Activated T-cell treated with anti-CD3 and anti-CD28 coated beads, Interleukin-2, amount 50 U/mL, for 24 hours (primary cell): ENCODE measurements at regions not wholly inside any gene's neighbourhood (a gene's known extent, or its start where the extent isn't known, plus 50 kb on each side); places are given as distances from the start of the nearest gene placed in this dataset.
"Not testable (repeated sequence)": the region's sequence is repeated elsewhere in the genome, so short reads cannot be mapped to it uniquely, and the experiment has no call there.

Source experiments
- DNase-seq: peaks from one replicate; pipeline ENCODE4 v3.0.0-alpha.2; 2020
- H3K27ac Mint-ChIP-seq: 2 replicates; pipeline ENCODE4 v1.8.0; 2020; ENCODE audit warnings: mild to moderate bottlenecking, mixed read lengths
- H3K27me3 Mint-ChIP-seq: 2 replicates; pipeline ENCODE4 v1.8.0; 2020; ENCODE audit warnings: mixed read lengths
- H3K36me3 Mint-ChIP-seq: 2 replicates; pipeline ENCODE4 v1.8.0; 2020; ENCODE audit warnings: low read depth, mixed read lengths
- H3K4me1 Mint-ChIP-seq: 2 replicates; pipeline ENCODE4 v1.8.0; 2020; ENCODE audit warnings: low read depth, mixed read lengths
- H3K4me3 Mint-ChIP-seq: 2 replicates; pipeline ENCODE4 v1.8.0; 2020; ENCODE audit warnings: mild to moderate bottlenecking, moderate library complexity, mixed read lengths
- H3K9me3 Mint-ChIP-seq: 2 replicates; pipeline ENCODE4 v1.8.0; 2020; ENCODE audit warnings: mixed read lengths

GRCh38 chr1:228611707-228612106 lies 123.6 kb upstream of the RHOU start:
- H3K27me3 Mint-ChIP-seq, H3K4me3 Mint-ChIP-seq, DNase-seq, H3K36me3 Mint-ChIP-seq, H3K4me1 Mint-ChIP-seq, H3K27ac Mint-ChIP-seq, H3K9me3 Mint-ChIP-seq: not testable (repeated sequence)

- H3K36me3 Mint-ChIP-seq, H3K4me3 Mint-ChIP-seq, DNase-seq, H3K27ac Mint-ChIP-seq, H3K27me3 Mint-ChIP-seq, H3K4me1 Mint-ChIP-seq, H3K9me3 Mint-ChIP-seq: not testable (repeated sequence)
These were observed 113.1 kb upstream of the RHOU start for GRCh38 chr1:228622002-228622716.

- H3K4me3 Mint-ChIP-seq, H3K27ac Mint-ChIP-seq, H3K27me3 Mint-ChIP-seq: not testable (repeated sequence)
These were observed 108.8 kb upstream of the RHOU start for GRCh38 chr1:228626481-228626880.

GRCh38 chr1:228632858-228633257 lies 102.4 kb upstream of the RHOU start:
- H3K4me3 Mint-ChIP-seq, DNase-seq, H3K27ac Mint-ChIP-seq, H3K4me1 Mint-ChIP-seq, H3K9me3 Mint-ChIP-seq, H3K27me3 Mint-ChIP-seq, H3K36me3 Mint-ChIP-seq: not testable (repeated sequence)

More at GRCh38 chr1:228626481-228626880, 108.8 kb upstream of the RHOU start:
- H3K36me3 Mint-ChIP-seq, H3K4me1 Mint-ChIP-seq, H3K9me3 Mint-ChIP-seq, DNase-seq: not testable (repeated sequence)

- peak; percentile 81 for DNase-seq
- H3K27me3 Mint-ChIP-seq, H3K4me1 Mint-ChIP-seq, H3K9me3 Mint-ChIP-seq, H3K4me3 Mint-ChIP-seq, H3K27ac Mint-ChIP-seq, H3K36me3 Mint-ChIP-seq: not testable (repeated sequence)
These were observed 100.0 kb upstream of the RHOU start for GRCh38 chr1:228635304-228635703.

GRCh38 chr1:228637529-228637928 lies 97.8 kb upstream of the RHOU start:
- H3K4me3 Mint-ChIP-seq, H3K36me3 Mint-ChIP-seq, H3K4me1 Mint-ChIP-seq, H3K27me3 Mint-ChIP-seq, H3K27ac Mint-ChIP-seq, DNase-seq, H3K9me3 Mint-ChIP-seq: not testable (repeated sequence)

GRCh38 chr1:228646717-228647522 lies 88.4 kb upstream of the RHOU start:
- Mint-ChIP-seq H3K4me3 (peak overlapping the region; percentile 76), H3K27me3 (peaks cover 53% of the 10 kb centered on the region), H3K4me1 (peaks cover 30% of the 10 kb centered on the region), H3K27ac (peak overlapping the region; percentile 31), H3K9me3 (no peaks in the 10 kb centered on the region), H3K36me3 (no peaks in the 10 kb centered on the region)
- peak; percentile 69 for DNase-seq

- H3K4me3 Mint-ChIP-seq: peak overlapping the region; percentile 76
- H3K36me3 Mint-ChIP-seq: no peaks in the 10 kb centered on the region
- H3K27ac Mint-ChIP-seq: no peak overlapping the region
- peaks cover 57% of the 10 kb centered on the region for H3K27me3 Mint-ChIP-seq
- H3K4me1 Mint-ChIP-seq: peaks cover 30% of the 10 kb centered on the region
- H3K9me3 Mint-ChIP-seq: no peaks in the 10 kb centered on the region
- peak; percentile 50 for DNase-seq
These were observed 87.5 kb upstream of the RHOU start for GRCh38 chr1:228647523-228648444.

- Mint-ChIP-seq H3K27ac (no peak overlapping the region), H3K4me1 (peaks cover 30% of the 10 kb centered on the region), H3K36me3 (no peaks in the 10 kb centered on the region), H3K27me3 (peaks cover 63% of the 10 kb centered on the region), H3K4me3 (peak overlapping the region; percentile 76), H3K9me3 (no peaks in the 10 kb centered on the region)
- no peak for DNase-seq
These were observed 86.5 kb upstream of the RHOU start for GRCh38 chr1:228648647-228649383.

GRCh38 chr1:228650141-228650540 lies 85.1 kb upstream of the RHOU start:
- H3K36me3 Mint-ChIP-seq: no peaks in the 10 kb centered on the region
- H3K4me3 Mint-ChIP-seq: no peak overlapping the region

GRCh38 chr1:228650946-228651345 lies 84.3 kb upstream of the RHOU start:
- peaks cover 76% of the 10 kb centered on the region for H3K27me3 Mint-ChIP-seq
- DNase-seq: no peak
- no peaks in the 10 kb centered on the region for H3K36me3 Mint-ChIP-seq
- no peak overlapping the region for H3K27ac Mint-ChIP-seq
- H3K4me1 Mint-ChIP-seq: peaks cover 30% of the 10 kb centered on the region
- H3K9me3 Mint-ChIP-seq: no peaks in the 10 kb centered on the region
- no peak overlapping the region for H3K4me3 Mint-ChIP-seq

More at GRCh38 chr1:228650141-228650540, 85.1 kb upstream of the RHOU start:
- no peak for DNase-seq
- Mint-ChIP-seq H3K4me1 (peaks cover 30% of the 10 kb centered on the region), H3K27ac (no peak overlapping the region), H3K9me3 (no peaks in the 10 kb centered on the region), H3K27me3 (peaks cover 70% of the 10 kb centered on the region)

- peaks cover 74% of the 10 kb centered on the region for H3K27me3 Mint-ChIP-seq
- no peak overlapping the region for H3K4me3 Mint-ChIP-seq
These were observed 83.2 kb upstream of the RHOU start for GRCh38 chr1:228652116-228652515.

GRCh38 chr1:228653057-228653456 lies 82.2 kb upstream of the RHOU start:
- Mint-ChIP-seq H3K27me3 (peaks cover 65% of the 10 kb centered on the region), H3K4me1 (peaks cover 14% of the 10 kb centered on the region)
- not testable (repeated sequence) for H3K9me3 Mint-ChIP-seq, H3K27ac Mint-ChIP-seq, H3K4me3 Mint-ChIP-seq, H3K36me3 Mint-ChIP-seq, DNase-seq

More at GRCh38 chr1:228652116-228652515, 83.2 kb upstream of the RHOU start:
- no peaks in the 10 kb centered on the region for H3K36me3 Mint-ChIP-seq
- no peak for DNase-seq
- H3K4me1 Mint-ChIP-seq: peaks cover 24% of the 10 kb centered on the region
- H3K27ac Mint-ChIP-seq: no peak overlapping the region
- H3K9me3 Mint-ChIP-seq: no peaks in the 10 kb centered on the region

GRCh38 chr1:228653748-228654147 lies 81.5 kb upstream of the RHOU start:
- Mint-ChIP-seq H3K27ac (no peak overlapping the region), H3K4me3 (no peak overlapping the region), H3K36me3 (no peaks in the 10 kb centered on the region), H3K9me3 (no peaks in the 10 kb centered on the region), H3K4me1 (peaks cover 8% of the 10 kb centered on the region), H3K27me3 (peaks cover 58% of the 10 kb centered on the region)
- no peak for DNase-seq
